Peyer's patch (tissue), 4 donors: ENCODE measurements at regions not wholly inside any gene's neighbourhood (a gene's known extent, or its start where the extent isn't known, plus 50 kb on each side); places are given as distances from the start of the nearest gene placed in this dataset.
"Not testable (repeated sequence)": the region's sequence is repeated elsewhere in the genome, so short reads cannot be mapped to it uniquely, and the experiment has no call there.

Source experiments
- DNase-seq, 3 donors: peaks; one replicate each; pipeline ENCODE4 v3.0.0-alpha.2; 2017 to 2019
- H3K27ac ChIP-seq, 4 donors: fragments of 200-600 bp; sonication (generic); one replicate each; pipeline ENCODE4 v1.5.1; 2016 to 2019
- H3K27me3 ChIP-seq, 2 donors: fragments of 200-600 bp; sonication (generic); one replicate each; pipeline ENCODE4 v1.5.1; 2019
- H3K36me3 ChIP-seq, 3 donors: fragments of 200-600 bp; sonication (generic); one replicate each; pipeline ENCODE4 v1.5.1; 2016 to 2019
- H3K4me1 ChIP-seq, 4 donors: fragments of 200-600 bp; sonication (generic); one replicate each; pipeline ENCODE4 v1.5.1; 2016 to 2019
- H3K4me3 ChIP-seq, 4 donors: fragments of 200-600 bp; sonication (generic); 1 replicate in 3 of 4; 2 replicates in 1 of 4; pipeline ENCODE4 v1.5.1; 2016 to 2019; ENCODE audit warnings: mild to moderate bottlenecking in 1 of 4
- H3K9me3 ChIP-seq, 4 donors: fragments of 200-600 bp; sonication (generic); one replicate each; pipeline ENCODE4 v1.5.1; 2016 to 2019; ENCODE audit warnings: mild to moderate bottlenecking in 1 of 4
- POLR2A ChIP-seq, 2 donors: fragments of 450-650 bp; IDR thresholded peaks; one replicate each; pipeline ENCODE4 v1.5.1; 2017; ENCODE audit warnings: antibody characterized with exemption in 2 of 2, mild to moderate bottlenecking in 2 of 2, moderate library complexity in 2 of 2
- TF ChIP-seq, protein P1 (sequence below), 6 experiments: fragments of 450-650 bp in 4 of 6; fragments of 200-600 bp in 2 of 6; sonication (generic) in 1 of 6; IDR thresholded peaks; one replicate each; pipeline ENCODE4 v1.5.1; 2017 to 2019; ENCODE audit warnings: antibody characterized with exemption in 6 of 6, mild to moderate bottlenecking in 3 of 6, moderate library complexity in 1 of 6

DNA sequence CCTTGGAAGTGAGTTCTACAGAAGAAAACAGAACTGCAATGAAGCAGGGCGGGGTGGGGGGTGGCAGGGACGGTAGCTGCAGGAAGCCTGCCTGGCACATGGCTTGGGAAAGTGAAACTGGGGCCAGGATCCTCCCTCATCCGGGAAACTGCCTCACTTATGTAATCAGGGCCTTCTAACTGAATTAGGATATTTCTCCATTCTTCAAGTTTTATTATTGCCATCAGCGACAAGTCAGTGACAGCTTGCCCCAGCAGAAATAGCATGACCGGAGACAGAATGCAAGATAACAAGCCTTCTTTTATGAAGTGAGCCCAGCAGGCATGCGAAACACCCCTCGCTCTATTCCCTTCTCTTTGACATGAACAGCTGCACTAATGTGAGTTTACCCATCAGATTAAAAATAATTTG, 77.5 kb upstream of the CACUL1 start:
- Histone ChIP-seq H3K4me1 (no peaks in the 10 kb centered on the region), H3K4me3 (no peak overlapping the region), H3K36me3 (no peaks in the 10 kb centered on the region), H3K9me3 (no peaks in the 10 kb centered on the region), H3K27ac (no peak overlapping the region), H3K27me3 (no peaks in the 10 kb centered on the region)
- TF ChIP-seq, protein P1, sequence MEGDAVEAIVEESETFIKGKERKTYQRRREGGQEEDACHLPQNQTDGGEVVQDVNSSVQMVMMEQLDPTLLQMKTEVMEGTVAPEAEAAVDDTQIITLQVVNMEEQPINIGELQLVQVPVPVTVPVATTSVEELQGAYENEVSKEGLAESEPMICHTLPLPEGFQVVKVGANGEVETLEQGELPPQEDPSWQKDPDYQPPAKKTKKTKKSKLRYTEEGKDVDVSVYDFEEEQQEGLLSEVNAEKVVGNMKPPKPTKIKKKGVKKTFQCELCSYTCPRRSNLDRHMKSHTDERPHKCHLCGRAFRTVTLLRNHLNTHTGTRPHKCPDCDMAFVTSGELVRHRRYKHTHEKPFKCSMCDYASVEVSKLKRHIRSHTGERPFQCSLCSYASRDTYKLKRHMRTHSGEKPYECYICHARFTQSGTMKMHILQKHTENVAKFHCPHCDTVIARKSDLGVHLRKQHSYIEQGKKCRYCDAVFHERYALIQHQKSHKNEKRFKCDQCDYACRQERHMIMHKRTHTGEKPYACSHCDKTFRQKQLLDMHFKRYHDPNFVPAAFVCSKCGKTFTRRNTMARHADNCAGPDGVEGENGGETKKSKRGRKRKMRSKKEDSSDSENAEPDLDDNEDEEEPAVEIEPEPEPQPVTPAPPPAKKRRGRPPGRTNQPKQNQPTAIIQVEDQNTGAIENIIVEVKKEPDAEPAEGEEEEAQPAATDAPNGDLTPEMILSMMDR (IDR thresholded peaks at IDR 0.05), result no peak
- no peak for TF ChIP-seq POLR2A (IDR thresholded peaks at IDR 0.05)
- peak in 1 of 3 donors; percentile 63 for DNase-seq

DNA sequence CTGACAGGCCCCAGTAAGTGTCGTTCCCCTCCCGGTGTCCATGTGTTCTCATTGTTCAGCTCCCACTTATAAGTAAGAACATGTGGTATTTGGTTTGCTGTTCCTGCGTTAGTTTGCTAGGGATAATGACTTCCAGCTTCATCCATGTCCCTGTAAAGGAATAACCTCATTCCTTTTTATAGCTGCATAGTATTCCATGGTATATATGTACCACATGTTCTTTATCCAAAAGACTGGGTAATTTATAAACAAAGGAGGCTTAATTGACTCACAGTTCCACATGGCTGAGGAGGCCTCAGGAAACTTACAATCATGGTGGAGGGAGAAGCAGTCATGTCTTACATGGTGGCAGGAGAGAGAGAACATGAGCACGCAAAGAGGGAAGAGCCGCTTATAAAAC, 79.6 kb upstream of the CACUL1 start:
- H3K36me3 ChIP-seq, H3K4me1 ChIP-seq, H3K4me3 ChIP-seq, H3K27me3 ChIP-seq, DNase-seq, H3K27ac ChIP-seq, H3K9me3 ChIP-seq: not testable (repeated sequence)

DNA sequence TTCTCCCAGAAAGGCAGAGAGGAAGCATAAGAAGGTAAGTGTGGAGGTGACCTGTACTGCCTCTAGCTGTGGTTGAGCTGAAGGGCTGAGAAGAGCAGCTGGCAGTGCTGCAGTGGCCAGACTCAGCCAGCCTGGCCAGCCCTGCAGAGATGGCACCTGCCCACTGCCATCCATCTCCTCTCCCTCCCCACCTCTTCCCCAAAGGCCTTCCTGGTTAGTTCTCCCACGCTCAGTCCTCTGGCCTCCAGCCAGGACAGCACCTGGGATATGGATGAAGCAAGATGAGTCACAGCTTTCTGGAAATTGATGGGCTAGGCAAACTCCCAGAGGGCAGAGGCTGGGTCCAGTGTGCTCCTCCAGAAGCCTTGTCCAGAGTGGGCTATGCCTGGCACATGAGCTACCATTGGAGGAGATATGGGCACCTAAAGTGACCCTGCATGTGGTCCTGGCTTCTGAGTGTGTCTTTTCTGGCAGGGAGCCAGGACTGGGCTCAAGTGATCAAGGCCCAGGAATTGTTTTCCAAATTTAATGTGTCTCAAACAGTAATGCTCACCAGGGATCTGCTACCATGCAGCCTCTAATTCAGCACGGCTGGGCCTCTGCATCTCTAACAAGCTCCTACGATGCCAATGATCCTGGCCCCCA, 81.0 kb upstream of the CACUL1 start:
- H3K27ac ChIP-seq, result no peak overlapping the region
- H3K36me3 ChIP-seq, result no peaks in the 10 kb centered on the region
- H3K4me1 ChIP-seq, result no peaks in the 10 kb centered on the region
- DNase-seq, result peak in 2 of 3 donors; percentile 62 to 78
- no peak overlapping the region for H3K4me3 ChIP-seq
- no peaks in the 10 kb centered on the region for H3K9me3 ChIP-seq
- H3K27me3 ChIP-seq, result no peaks in the 10 kb centered on the region
- TF ChIP-seq, protein P1 (IDR thresholded peaks at IDR 0.05), result peak in 1 of 6 experiments; percentile 10
- TF ChIP-seq POLR2A (IDR thresholded peaks at IDR 0.05), result no peak

DNA sequence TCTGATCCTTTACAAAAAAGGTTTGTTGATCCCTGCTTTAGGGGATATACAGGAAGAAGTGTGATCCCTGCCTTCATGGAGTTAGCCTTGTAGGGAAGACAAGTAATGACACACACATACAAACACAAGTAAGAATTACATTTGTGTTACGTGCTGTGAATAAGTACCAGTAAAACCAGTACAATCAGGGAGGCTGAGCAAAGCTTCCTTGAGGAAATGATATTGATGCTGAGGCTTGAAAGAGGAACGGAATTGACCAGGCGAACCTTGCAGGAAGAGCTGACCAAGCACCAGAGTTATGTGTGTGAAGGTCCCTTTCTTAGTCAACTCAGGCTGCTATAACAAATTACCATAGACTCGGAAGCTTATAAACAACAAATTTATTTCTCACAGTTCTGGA, 83.6 kb upstream of the CACUL1 start:
- TF ChIP-seq, protein P1 (IDR thresholded peaks at IDR 0.05), result no peak
- Histone ChIP-seq H3K27me3 (no peaks in the 10 kb centered on the region), H3K4me1 (no peaks in the 10 kb centered on the region), H3K27ac (no peak overlapping the region), H3K9me3 (no peaks in the 10 kb centered on the region), H3K4me3 (no peak overlapping the region), H3K36me3 (no peaks in the 10 kb centered on the region)
- DNase-seq, result no peak

DNA sequence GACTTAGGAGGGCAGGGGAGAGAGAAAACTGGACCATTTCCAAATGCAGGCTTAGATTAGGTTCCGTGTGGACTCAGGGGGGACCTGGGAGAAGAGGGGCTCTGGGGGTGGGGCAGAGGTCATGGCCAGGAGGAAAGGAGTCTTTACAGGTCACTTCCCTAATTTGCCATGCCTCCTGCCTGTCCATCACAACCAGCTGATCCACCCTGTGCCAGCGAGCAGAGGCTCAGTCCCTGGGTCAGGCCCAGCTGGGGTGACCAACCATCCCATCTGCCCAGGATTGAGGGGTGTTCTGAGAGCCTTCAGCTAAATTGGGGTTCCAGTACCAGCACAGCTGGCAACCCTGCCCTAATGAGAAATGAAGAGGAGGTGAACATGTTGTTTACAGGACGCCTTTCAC, 84.6 kb upstream of the CACUL1 start:
- Histone ChIP-seq H3K4me1 (no peaks in the 10 kb centered on the region), H3K9me3 (no peaks in the 10 kb centered on the region), H3K36me3 (no peaks in the 10 kb centered on the region), H3K4me3 (no peak overlapping the region), H3K27me3 (no peaks in the 10 kb centered on the region), H3K27ac (no peak overlapping the region)
- DNase-seq, result no peak
- TF ChIP-seq, protein P1 (IDR thresholded peaks at IDR 0.05), result no peak
- TF ChIP-seq POLR2A (IDR thresholded peaks at IDR 0.05), result no peak

DNA sequence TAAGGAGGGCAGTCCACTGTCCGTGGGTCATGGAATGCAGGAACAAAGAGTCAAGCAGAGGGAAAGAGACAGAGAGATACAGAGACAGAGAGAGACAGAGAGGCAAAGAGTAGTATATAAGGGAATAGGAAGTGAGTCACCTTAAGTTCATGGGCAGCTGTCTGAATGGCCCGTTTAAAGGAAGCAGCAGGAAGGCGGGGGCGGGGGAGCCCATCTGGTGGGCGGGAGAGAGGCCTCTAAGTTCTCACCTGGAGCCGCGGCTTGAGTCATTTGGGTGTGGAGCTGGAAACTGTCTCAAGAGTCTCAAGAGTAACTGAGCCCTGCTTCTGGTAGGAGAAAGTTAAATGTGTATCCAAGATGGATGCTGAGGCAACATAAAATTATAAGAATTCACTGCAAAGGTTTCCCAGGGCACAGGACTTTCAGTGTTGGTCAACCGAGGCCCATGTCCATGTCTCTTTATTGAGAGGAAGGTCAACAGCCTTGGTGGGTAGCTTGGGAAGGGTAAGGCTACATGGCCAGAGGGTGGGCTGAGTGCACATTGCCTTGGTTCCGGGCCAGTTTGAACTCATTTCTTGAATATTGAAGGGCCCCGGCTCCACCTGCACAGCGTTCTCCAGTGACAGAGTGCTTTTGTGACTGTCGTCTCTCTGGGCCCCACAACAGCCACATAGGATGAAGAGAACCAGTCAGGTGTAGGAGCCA, 85.5 kb upstream of the CACUL1 start:
- no peak overlapping the region for H3K27ac ChIP-seq
- TF ChIP-seq, protein P1 (IDR thresholded peaks at IDR 0.05), result no peak
- TF ChIP-seq POLR2A (IDR thresholded peaks at IDR 0.05), result no peak
- no peak overlapping the region for H3K4me3 ChIP-seq
- DNase-seq, result peak in 1 of 3 donors; percentile 63
- H3K27me3 ChIP-seq, result no peaks in the 10 kb centered on the region
- H3K4me1 ChIP-seq, result no peaks in the 10 kb centered on the region
- H3K9me3 ChIP-seq, result no peaks in the 10 kb centered on the region
- no peaks in the 10 kb centered on the region for H3K36me3 ChIP-seq
